KMS-11 (cell line): ENCODE measurements at regions not wholly inside any gene's neighbourhood (a gene's known extent, or its start where the extent isn't known, plus 50 kb on each side); places are given as distances from the start of the nearest gene placed in this dataset.
"Not testable (repeated sequence)": the region's sequence is repeated elsewhere in the genome, so short reads cannot be mapped to it uniquely, and the experiment has no call there.

ENCODE experiments used
- H2AFZ ChIP-seq: fragments of 200-600 bp; sonication (generic); 2 replicates; pipeline ENCODE4 v1.6.1; 2016; ENCODE audit warnings: antibody characterized with exemption, mixed run types, low read depth
- H3K27ac ChIP-seq: fragments of 200-600 bp; sonication (generic); 2 replicates; pipeline ENCODE4 v1.6.1; 2016; ENCODE audit warnings: mild to moderate bottlenecking, mixed run types
- H3K27me3 ChIP-seq: fragments of 200-600 bp; sonication (generic); 2 replicates; pipeline ENCODE4 v1.6.1; 2017; ENCODE audit warnings: mild to moderate bottlenecking, low read depth, mixed run types, moderate library complexity; ENCODE audit not compliant: insufficient read depth
- H3K36me3 ChIP-seq: fragments of 200-600 bp; sonication (generic); 2 replicates; pipeline ENCODE4 v1.6.1; 2017; ENCODE audit warnings: mild to moderate bottlenecking, mixed run types; ENCODE audit not compliant: insufficient read depth
- H3K4me1 ChIP-seq: fragments of 200-600 bp; sonication (generic); 2 replicates; pipeline ENCODE4 v1.6.1; 2016; ENCODE audit warnings: mild to moderate bottlenecking, low read depth, mixed run types; ENCODE audit not compliant: poor library complexity, severe bottlenecking
- H3K4me2 ChIP-seq: fragments of 200-600 bp; sonication (generic); 2 replicates; pipeline ENCODE4 v1.7.0; 2016; ENCODE audit warnings: mild to moderate bottlenecking, mixed run types
- H3K4me3 ChIP-seq: fragments of 200-600 bp; sonication (generic); IDR thresholded peaks from 2 replicates; pipeline ENCODE4 v1.6.1; 2017; ENCODE audit warnings: low read depth, low read length, mixed read lengths; ENCODE audit not compliant: insufficient read depth
- H3K79me2 ChIP-seq: fragments of 200-600 bp; sonication (generic); 2 replicates; pipeline ENCODE4 v1.6.1; 2016; ENCODE audit warnings: low read depth, mixed run types; ENCODE audit not compliant: insufficient read depth
- H3K9ac ChIP-seq: fragments of 200-600 bp; sonication (generic); 2 replicates; pipeline ENCODE4 v1.6.1; 2016; ENCODE audit warnings: mild to moderate bottlenecking, mixed run types
- H4K20me1 ChIP-seq: fragments of 200-600 bp; sonication (generic); 2 replicates; pipeline ENCODE4 v1.6.1; 2016; ENCODE audit warnings: mild to moderate bottlenecking, mixed run types; ENCODE audit not compliant: insufficient read depth
- TF ChIP-seq, protein P1 (sequence below): fragments of 200-600 bp; sonication (generic); conservative IDR thresholded peaks from 2 replicates; pipeline ENCODE4 v1.6.1; 2017; ENCODE audit warnings: low read depth, mild to moderate bottlenecking, antibody characterized with exemption, low read length, moderate library complexity, mixed read lengths

DNA sequence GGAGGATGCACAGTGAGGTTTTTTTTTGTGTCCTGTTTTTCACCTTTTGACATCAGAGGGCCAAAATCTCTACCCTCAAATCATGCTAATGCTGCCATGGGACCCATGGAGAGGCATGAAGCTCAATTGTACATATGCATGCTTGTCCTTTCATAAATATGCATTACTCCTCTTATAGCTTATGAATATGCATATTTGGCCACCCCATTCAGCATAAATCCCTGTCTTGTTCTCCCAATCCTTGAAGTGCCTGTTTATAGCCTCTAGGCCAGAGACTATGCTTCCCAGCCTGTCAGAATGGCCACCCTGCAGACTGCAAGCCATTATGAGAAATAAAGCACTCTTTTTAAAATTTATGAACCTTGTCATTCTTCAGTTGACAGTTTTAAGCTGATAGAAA is 696.4 kb upstream of the ZNF804A start:
- TF ChIP-seq, protein P1, sequence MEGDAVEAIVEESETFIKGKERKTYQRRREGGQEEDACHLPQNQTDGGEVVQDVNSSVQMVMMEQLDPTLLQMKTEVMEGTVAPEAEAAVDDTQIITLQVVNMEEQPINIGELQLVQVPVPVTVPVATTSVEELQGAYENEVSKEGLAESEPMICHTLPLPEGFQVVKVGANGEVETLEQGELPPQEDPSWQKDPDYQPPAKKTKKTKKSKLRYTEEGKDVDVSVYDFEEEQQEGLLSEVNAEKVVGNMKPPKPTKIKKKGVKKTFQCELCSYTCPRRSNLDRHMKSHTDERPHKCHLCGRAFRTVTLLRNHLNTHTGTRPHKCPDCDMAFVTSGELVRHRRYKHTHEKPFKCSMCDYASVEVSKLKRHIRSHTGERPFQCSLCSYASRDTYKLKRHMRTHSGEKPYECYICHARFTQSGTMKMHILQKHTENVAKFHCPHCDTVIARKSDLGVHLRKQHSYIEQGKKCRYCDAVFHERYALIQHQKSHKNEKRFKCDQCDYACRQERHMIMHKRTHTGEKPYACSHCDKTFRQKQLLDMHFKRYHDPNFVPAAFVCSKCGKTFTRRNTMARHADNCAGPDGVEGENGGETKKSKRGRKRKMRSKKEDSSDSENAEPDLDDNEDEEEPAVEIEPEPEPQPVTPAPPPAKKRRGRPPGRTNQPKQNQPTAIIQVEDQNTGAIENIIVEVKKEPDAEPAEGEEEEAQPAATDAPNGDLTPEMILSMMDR, result no peak
- Histone ChIP-seq H3K4me2 (no peak overlapping the region), H3K27ac (no peak overlapping the region), H3K4me3 (no peak overlapping the region), H4K20me1 (no peaks in the 10 kb centered on the region), H3K79me2 (no peaks in the 10 kb centered on the region), H3K4me1 (peaks cover 5% of the 10 kb centered on the region), H3K27me3 (no peaks in the 10 kb centered on the region), H3K36me3 (no peaks in the 10 kb centered on the region), H2AFZ (no peak overlapping the region), H3K9ac (no peak overlapping the region)

DNA sequence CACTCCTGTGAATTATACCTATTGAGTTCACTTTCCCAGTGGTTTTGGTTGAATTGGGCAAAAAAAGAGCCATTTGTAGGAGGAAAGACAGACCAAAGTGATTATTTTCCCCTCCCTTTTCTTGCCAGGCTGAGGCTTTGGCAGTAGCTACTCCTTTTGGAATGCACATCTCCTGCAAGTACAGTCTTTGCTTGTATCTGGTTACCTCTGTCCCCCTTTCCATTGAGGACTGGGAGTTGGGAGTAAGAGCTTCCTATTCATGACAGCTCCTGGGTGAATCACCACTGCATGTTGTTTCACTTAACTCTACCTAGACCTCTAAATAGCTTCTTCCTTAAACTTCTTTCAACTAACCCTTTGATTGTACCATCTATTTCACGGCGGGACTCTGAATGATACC is 695.3 kb upstream of the ZNF804A start:
- H4K20me1 ChIP-seq, result no peaks in the 10 kb centered on the region
- H3K36me3 ChIP-seq, result no peaks in the 10 kb centered on the region
- H3K27ac ChIP-seq, result no peak overlapping the region
- no peak overlapping the region for H3K4me3 ChIP-seq
- no peak overlapping the region for H2AFZ ChIP-seq
- no peaks in the 10 kb centered on the region for H3K79me2 ChIP-seq
- no peaks in the 10 kb centered on the region for H3K4me1 ChIP-seq
- TF ChIP-seq, protein P1, result no peak
- H3K9ac ChIP-seq, result no peak overlapping the region
- H3K4me2 ChIP-seq, result no peak overlapping the region
- H3K27me3 ChIP-seq, result no peaks in the 10 kb centered on the region

DNA sequence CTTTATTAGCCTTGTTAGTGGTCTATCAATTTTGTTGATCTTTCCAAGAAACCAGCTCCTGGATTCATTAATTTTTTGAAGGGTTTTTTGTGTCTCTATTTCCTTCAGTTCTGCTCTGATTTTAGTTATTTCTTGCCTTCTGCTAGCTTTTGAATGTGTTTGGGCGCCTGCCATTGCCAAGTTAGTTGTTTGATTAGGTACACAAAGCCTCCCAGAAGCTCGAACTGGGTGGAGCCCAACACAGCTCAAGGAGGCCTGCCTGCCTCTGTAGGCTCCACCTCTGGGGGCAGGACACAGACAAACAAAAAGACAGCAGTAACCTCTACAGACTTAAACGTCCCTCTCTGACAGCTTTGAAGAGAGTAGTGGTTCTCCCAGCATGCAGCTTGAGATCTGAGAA is 682.3 kb upstream of the ZNF804A start:
- H3K36me3 ChIP-seq, H2AFZ ChIP-seq, H3K4me1 ChIP-seq, H4K20me1 ChIP-seq, H3K27me3 ChIP-seq, H3K9ac ChIP-seq, H3K79me2 ChIP-seq, H3K27ac ChIP-seq, H3K4me2 ChIP-seq, H3K4me3 ChIP-seq: not testable (repeated sequence)

DNA sequence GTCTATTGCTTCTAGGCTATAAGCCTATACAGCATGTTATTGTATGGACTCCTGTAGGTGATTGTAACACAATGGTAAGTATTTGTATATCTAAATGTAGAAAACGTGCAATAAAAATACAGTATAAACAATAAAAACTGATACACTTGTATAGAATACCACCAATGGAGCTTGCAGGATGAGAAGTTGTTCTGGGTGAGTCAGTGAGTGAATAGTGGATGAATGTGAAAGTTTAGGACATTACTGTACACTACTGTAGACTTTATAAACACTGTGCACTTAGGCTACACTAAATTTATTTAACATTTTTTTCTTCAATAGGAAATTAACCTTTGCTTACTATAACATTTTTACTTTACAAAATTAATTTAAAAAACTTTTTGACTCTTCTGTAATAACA is 679.2 kb upstream of the ZNF804A start:
- H3K4me2 ChIP-seq, result no peak overlapping the region
- H3K27me3 ChIP-seq, result no peaks in the 10 kb centered on the region
- no peaks in the 10 kb centered on the region for H3K4me1 ChIP-seq
- H3K4me3 ChIP-seq, result no peak overlapping the region
- no peak overlapping the region for H2AFZ ChIP-seq
- no peaks in the 10 kb centered on the region for H3K79me2 ChIP-seq
- H3K9ac ChIP-seq, result no peak overlapping the region
- H3K27ac ChIP-seq, result no peak overlapping the region
- TF ChIP-seq, protein P1, result no peak
- H3K36me3 ChIP-seq, result no peaks in the 10 kb centered on the region
- no peaks in the 10 kb centered on the region for H4K20me1 ChIP-seq

DNA sequence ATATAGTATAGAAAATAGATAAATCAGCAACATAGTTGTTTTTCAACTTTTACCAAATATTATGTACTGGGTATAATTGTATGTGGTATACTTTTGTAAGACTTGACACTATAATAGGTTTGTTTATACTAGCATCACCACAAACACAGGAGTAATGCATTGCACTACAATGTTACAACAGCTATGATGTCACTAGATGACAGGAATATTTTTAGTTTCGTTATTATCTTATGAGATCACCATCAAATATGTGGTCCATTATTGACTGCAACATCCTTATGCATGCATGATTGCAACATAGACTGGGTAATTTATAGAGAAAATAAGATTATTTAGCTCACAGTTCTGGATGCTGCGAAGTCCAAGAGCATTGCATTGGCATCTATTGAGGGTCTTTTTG is 678.4 kb upstream of the ZNF804A start:
- H3K4me2 ChIP-seq, result no peak overlapping the region
- no peak overlapping the region for H3K4me3 ChIP-seq
- no peak overlapping the region for H3K27ac ChIP-seq
- no peak overlapping the region for H2AFZ ChIP-seq
- H3K9ac ChIP-seq, result no peak overlapping the region
- no peaks in the 10 kb centered on the region for H3K79me2 ChIP-seq
- H3K36me3 ChIP-seq, result no peaks in the 10 kb centered on the region
- no peaks in the 10 kb centered on the region for H4K20me1 ChIP-seq
- TF ChIP-seq, protein P1, result no peak
- no peaks in the 10 kb centered on the region for H3K27me3 ChIP-seq
- no peaks in the 10 kb centered on the region for H3K4me1 ChIP-seq
